ENCODE measurements at regions not wholly inside any gene's neighbourhood (a gene's known extent, or its start where the extent isn't known, plus 50 kb on each side); places are given as distances from the start of the nearest gene placed in this dataset.

- no peak for TF ChIP-seq CTCF (IDR thresholded peaks at IDR 0.05)
- Histone ChIP-seq H3K4me1 (peaks cover 17% of the 10 kb centered on the region), H3K27ac (peak overlapping the region; percentile 0), H3K27me3 (no peaks in the 10 kb centered on the region), H3K9me3 (no peaks in the 10 kb centered on the region), H3K4me3 (no peak overlapping the region), H3K36me3 (no peaks in the 10 kb centered on the region)
- peak; percentile 83 for ATAC-seq
- DNase-seq, result peak; percentile 89
- intact Hi-C loops (cut with DNase I), result no loop called here
Observed at GRCh38 chr1:229117664-229118300, 153.1 kb upstream of the RAB4A start.

GRCh38 chr1:229118477-229119061 lies 152.3 kb upstream of the RAB4A start:
- Histone ChIP-seq H3K36me3 (no peaks in the 10 kb centered on the region), H3K4me3 (no peak overlapping the region), H3K27me3 (no peaks in the 10 kb centered on the region), H3K27ac (no peak overlapping the region), H3K9me3 (no peaks in the 10 kb centered on the region), H3K4me1 (peaks cover 17% of the 10 kb centered on the region)
- intact Hi-C loops (cut with DNase I), result no loop called here
- no peak for TF ChIP-seq CTCF (IDR thresholded peaks at IDR 0.05)
- DNase-seq (no peak), ATAC-seq (no peak)

GRCh38 chr1:229119161-229119560 lies 151.8 kb upstream of the RAB4A start:
- Histone ChIP-seq H3K4me3 (no peak overlapping the region), H3K9me3 (no peaks in the 10 kb centered on the region), H3K27me3 (no peaks in the 10 kb centered on the region), H3K27ac (no peak overlapping the region), H3K4me1 (peaks cover 17% of the 10 kb centered on the region), H3K36me3 (no peaks in the 10 kb centered on the region)
- TF ChIP-seq CTCF (IDR thresholded peaks at IDR 0.05), result no peak
- ATAC-seq (no peak), DNase-seq (no peak)
- intact Hi-C loops (cut with DNase I), result no loop called here

DNA sequence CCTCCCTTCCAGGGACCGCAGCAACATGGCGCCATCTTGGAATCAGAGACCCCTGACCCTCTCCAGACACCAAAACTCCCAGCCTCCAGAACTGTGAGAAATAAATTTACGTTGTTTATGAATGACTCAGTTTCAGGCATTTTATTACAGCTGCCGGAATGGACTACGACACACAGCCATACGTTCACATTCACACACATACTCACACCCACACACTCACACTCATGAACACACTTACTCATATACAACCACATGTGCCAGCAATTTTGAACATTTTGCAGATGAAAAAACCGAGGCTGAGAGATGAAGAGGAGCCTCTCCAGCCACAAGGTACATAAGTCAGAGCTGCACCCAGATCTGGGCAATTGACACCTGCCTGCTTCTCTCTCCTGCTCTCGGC lies 151.0 kb upstream of the RAB4A start:
- DNase-seq (no peak), ATAC-seq (no peak)
- H3K4me3 ChIP-seq, result no peak overlapping the region
- H3K27ac ChIP-seq, result no peak overlapping the region
- H3K9me3 ChIP-seq, result no peaks in the 10 kb centered on the region
- H3K4me1 ChIP-seq, result peaks cover 17% of the 10 kb centered on the region
- intact Hi-C loops (cut with DNase I), result no loop called here
- no peaks in the 10 kb centered on the region for H3K27me3 ChIP-seq
- no peak for TF ChIP-seq CTCF (IDR thresholded peaks at IDR 0.05)
- no peaks in the 10 kb centered on the region for H3K36me3 ChIP-seq

DNA sequence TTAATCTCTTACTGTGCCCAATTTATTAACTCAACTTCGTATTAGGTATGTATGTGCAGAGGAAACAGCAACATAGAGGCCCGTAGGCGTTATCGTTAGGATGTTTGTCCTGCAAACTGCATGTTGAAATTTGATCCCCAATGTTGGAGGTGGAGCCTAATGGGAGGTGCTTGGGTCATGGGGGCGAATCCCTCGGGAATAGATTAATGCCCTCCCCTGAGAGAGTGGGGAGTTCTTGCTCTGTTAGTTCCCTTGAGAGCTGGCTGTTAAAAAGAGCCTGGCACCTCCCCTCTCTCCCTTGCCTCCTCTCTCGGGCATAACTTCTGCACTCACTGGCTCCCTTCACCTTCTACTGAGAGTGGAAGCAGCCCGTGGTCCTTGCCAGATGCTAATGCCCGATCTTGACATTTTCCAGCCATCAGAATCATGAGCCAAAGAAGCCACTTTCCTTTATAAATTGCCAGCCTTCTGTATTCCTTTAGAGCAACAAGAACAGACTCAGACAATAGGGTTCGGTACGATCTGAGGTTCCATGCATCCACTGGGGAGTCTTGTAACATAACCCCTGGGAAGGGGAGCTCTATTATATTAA lies 149.0 kb upstream of the RAB4A start:
- DNase-seq (no peak), ATAC-seq (no peak)
- Histone ChIP-seq H3K27ac (no peak overlapping the region), H3K9me3 (no peaks in the 10 kb centered on the region), H3K4me1 (peaks cover 15% of the 10 kb centered on the region), H3K36me3 (no peaks in the 10 kb centered on the region), H3K4me3 (no peak overlapping the region), H3K27me3 (no peaks in the 10 kb centered on the region)
- intact Hi-C loops (cut with DNase I), result no loop called here
- no peak for TF ChIP-seq CTCF (IDR thresholded peaks at IDR 0.05)

Data from upper lobe of right lung (tissue), 1 donor.